HPDE6-E6E7 (cell line): ENCODE measurements at regions not wholly inside any gene's neighbourhood (a gene's known extent, or its start where the extent isn't known, plus 50 kb on each side); places are given as distances from the start of the nearest gene placed in this dataset.

Experiments used
- DNase-seq: peaks from one replicate; pipeline ENCODE4 v3.0.0; 2011; ENCODE audit warnings: missing footprints; ENCODE audit errors: extremely low spot score

GRCh38 chr20:59403261-59403961, 103.0 kb downstream of the EDN3 start:
- peak; percentile 60 for DNase-seq

- no peak for DNase-seq
Measured at GRCh38 chr20:59403962-59404314, 103.5 kb downstream of the EDN3 start.

GRCh38 chr20:59404749-59405148, 104.3 kb downstream of the EDN3 start:
- no peak for DNase-seq

- DNase-seq: no peak
Measured at GRCh38 chr20:59405226-59406200, 105.1 kb downstream of the EDN3 start.

GRCh38 chr20:59406446-59406845, 106.0 kb downstream of the EDN3 start:
- no peak for DNase-seq

GRCh38 chr20:59411170-59411569, 110.8 kb downstream of the EDN3 start:
- DNase-seq: no peak

GRCh38 chr20:59411589-59411988, 111.2 kb downstream of the EDN3 start:
- DNase-seq: no peak

- no peak for DNase-seq
Measured at GRCh38 chr20:59412181-59412580, 111.8 kb downstream of the EDN3 start.

GRCh38 chr20:59412875-59413284, 112.5 kb downstream of the EDN3 start:
- DNase-seq: no peak

- DNase-seq: no peak
Measured at GRCh38 chr20:59413326-59413865, 113.0 kb downstream of the EDN3 start.

GRCh38 chr20:59414936-59415623, 114.7 kb downstream of the EDN3 start:
- no peak for DNase-seq

GRCh38 chr20:59416916-59417315, 116.5 kb downstream of the EDN3 start:
- DNase-seq: no peak

- no peak for DNase-seq
Measured at GRCh38 chr20:59421089-59421488, 120.7 kb downstream of the EDN3 start.

- DNase-seq: no peak
Measured at GRCh38 chr20:59421920-59422637, 121.7 kb downstream of the EDN3 start.

GRCh38 chr20:59422872-59423544, 122.6 kb downstream of the EDN3 start:
- DNase-seq: no peak

GRCh38 chr20:59424976-59425375, 124.6 kb downstream of the EDN3 start:
- DNase-seq: no peak

GRCh38 chr20:59425572-59425971, 125.2 kb downstream of the EDN3 start:
- DNase-seq: no peak

- DNase-seq: no peak
Measured at GRCh38 chr20:59428006-59428405, 127.6 kb downstream of the EDN3 start.

GRCh38 chr20:59428441-59429205, 128.2 kb downstream of the EDN3 start:
- DNase-seq: no peak

- DNase-seq: no peak
Measured at GRCh38 chr20:59429396-59429795, 129.0 kb downstream of the EDN3 start.
